HUES6 (cell line): ENCODE measurements at regions not wholly inside any gene's neighbourhood (a gene's known extent, or its start where the extent isn't known, plus 50 kb on each side); places are given as distances from the start of the nearest gene placed in this dataset.
"Not testable (repeated sequence)": the region's sequence is repeated elsewhere in the genome, so short reads cannot be mapped to it uniquely, and the experiment has no call there.

Source experiments
- H3K27ac ChIP-seq: 2 replicates; pipeline ENCODE4 v1.7.0; 2013; ENCODE audit warnings: low read depth, mild to moderate bottlenecking, low read length, inconsistent platforms
- H3K27me3 ChIP-seq: 2 replicates; pipeline ENCODE4 v1.6.1; 2013; ENCODE audit warnings: low read length; ENCODE audit not compliant: control insufficient read depth, insufficient read depth
- H3K36me3 ChIP-seq: 2 replicates; pipeline ENCODE4 v1.6.1; 2013; ENCODE audit warnings: low read length; ENCODE audit not compliant: control insufficient read depth, insufficient read depth
- H3K4me1 ChIP-seq: 2 replicates; pipeline ENCODE4 v1.6.1; 2013; ENCODE audit warnings: low read length; ENCODE audit not compliant: control insufficient read depth, insufficient read depth
- H3K4me3 ChIP-seq: 2 replicates; pipeline ENCODE4 v1.5.1; 2013; ENCODE audit warnings: low read depth, low read length
- H3K9ac ChIP-seq: one replicate; pipeline ENCODE4 v1.6.1; 2013; ENCODE audit warnings: mild to moderate bottlenecking, low read length
- H3K9me3 ChIP-seq: 2 replicates; pipeline ENCODE4 v1.6.1; 2013; ENCODE audit warnings: low read depth, low read length; ENCODE audit not compliant: control insufficient read depth, insufficient read depth

GRCh38 chr21:5107637-5108036 lies 5413.7 kb upstream of the TPTE start:
- H3K27me3 ChIP-seq, H3K4me1 ChIP-seq, H3K9ac ChIP-seq, H3K36me3 ChIP-seq, H3K9me3 ChIP-seq, H3K27ac ChIP-seq, H3K4me3 ChIP-seq: not testable (repeated sequence)

GRCh38 chr21:5108048-5108775 lies 5413.2 kb upstream of the TPTE start:
- not testable (repeated sequence) for H3K9ac ChIP-seq, H3K4me1 ChIP-seq

GRCh38 chr21:5111197-5111596 lies 5410.2 kb upstream of the TPTE start:
- H3K9me3 ChIP-seq, H3K36me3 ChIP-seq, H3K27me3 ChIP-seq: not testable (repeated sequence)

More at GRCh38 chr21:5108048-5108775, 5413.2 kb upstream of the TPTE start:
- not testable (repeated sequence) for H3K27me3 ChIP-seq, H3K4me3 ChIP-seq, H3K9me3 ChIP-seq, H3K27ac ChIP-seq, H3K36me3 ChIP-seq

GRCh38 chr21:5113092-5113491 lies 5408.3 kb upstream of the TPTE start:
- H3K27me3 ChIP-seq, H3K36me3 ChIP-seq: not testable (repeated sequence)

More at GRCh38 chr21:5111197-5111596, 5410.2 kb upstream of the TPTE start:
- not testable (repeated sequence) for H3K27ac ChIP-seq, H3K4me1 ChIP-seq, H3K4me3 ChIP-seq, H3K9ac ChIP-seq

GRCh38 chr21:5114468-5114867 lies 5406.9 kb upstream of the TPTE start:
- not testable (repeated sequence) for H3K27ac ChIP-seq

More at GRCh38 chr21:5113092-5113491, 5408.3 kb upstream of the TPTE start:
- H3K9ac ChIP-seq, H3K27ac ChIP-seq, H3K9me3 ChIP-seq, H3K4me1 ChIP-seq, H3K4me3 ChIP-seq: not testable (repeated sequence)

GRCh38 chr21:5114893-5115645 lies 5406.3 kb upstream of the TPTE start:
- H3K27ac ChIP-seq, H3K9ac ChIP-seq, H3K4me1 ChIP-seq, H3K9me3 ChIP-seq, H3K27me3 ChIP-seq, H3K4me3 ChIP-seq, H3K36me3 ChIP-seq: not testable (repeated sequence)

More at GRCh38 chr21:5114468-5114867, 5406.9 kb upstream of the TPTE start:
- H3K27me3 ChIP-seq, H3K9ac ChIP-seq, H3K4me1 ChIP-seq, H3K4me3 ChIP-seq, H3K9me3 ChIP-seq, H3K36me3 ChIP-seq: not testable (repeated sequence)

GRCh38 chr21:5115646-5116343 lies 5405.6 kb upstream of the TPTE start:
- H3K27me3 ChIP-seq, H3K9me3 ChIP-seq, H3K4me1 ChIP-seq, H3K4me3 ChIP-seq, H3K27ac ChIP-seq, H3K9ac ChIP-seq, H3K36me3 ChIP-seq: not testable (repeated sequence)

- H3K9me3 ChIP-seq, H3K4me3 ChIP-seq, H3K27ac ChIP-seq, H3K27me3 ChIP-seq, H3K4me1 ChIP-seq, H3K36me3 ChIP-seq, H3K9ac ChIP-seq: not testable (repeated sequence)
Measured at GRCh38 chr21:5116344-5117123, 5404.8 kb upstream of the TPTE start.

GRCh38 chr21:5117135-5117534 lies 5404.2 kb upstream of the TPTE start:
- H3K9me3 ChIP-seq, H3K27ac ChIP-seq: not testable (repeated sequence)

GRCh38 chr21:5117666-5118295 lies 5403.6 kb upstream of the TPTE start:
- H3K36me3 ChIP-seq, H3K27ac ChIP-seq, H3K9ac ChIP-seq, H3K9me3 ChIP-seq, H3K4me1 ChIP-seq, H3K27me3 ChIP-seq, H3K4me3 ChIP-seq: not testable (repeated sequence)

More at GRCh38 chr21:5117135-5117534, 5404.2 kb upstream of the TPTE start:
- H3K4me3 ChIP-seq, H3K27me3 ChIP-seq, H3K4me1 ChIP-seq, H3K36me3 ChIP-seq, H3K9ac ChIP-seq: not testable (repeated sequence)
